Natural killer cell treated with Interleukin-12 subunit alpha and Interleukin-12 subunit beta and Interleukin-15 and Interleukin-18, amount 100 ng/mL, for 72 hours (primary cell): ENCODE measurements at regions not wholly inside any gene's neighbourhood (a gene's known extent, or its start where the extent isn't known, plus 50 kb on each side); places are given as distances from the start of the nearest gene placed in this dataset.

Experiments
- ATAC-seq, 2 donors: fragments of 150-1000 bp; cut with Tn5 transposase in 1 of 2; sonication (Bioruptor Pico), chemical (Tn5 transposase) in 1 of 2; 2 replicates each; pipeline ENCODE4 v1.10.0; 2021
- DNase-seq: peaks from one replicate; pipeline ENCODE4 v3.0.0; 2022; ENCODE audit warnings: low spot score
- H3K27ac Mint-ChIP-seq, 2 donors: 1 replicate in 1 of 2; 2 replicates in 1 of 2; pipeline ENCODE4 v1.8.0; 2022; ENCODE audit warnings: mixed read lengths in 2 of 2, mild to moderate bottlenecking in 1 of 2, moderate library complexity in 1 of 2
- H3K27me3 Mint-ChIP-seq, 2 donors: 1 replicate in 1 of 2; 2 replicates in 1 of 2; pipeline ENCODE4 v1.8.0; 2022; ENCODE audit warnings: mixed read lengths in 2 of 2
- H3K36me3 Mint-ChIP-seq: one replicate; pipeline ENCODE4 v1.8.0; 2022; ENCODE audit warnings: mixed read lengths
- H3K4me1 Mint-ChIP-seq, 2 donors: 1 replicate in 1 of 2; 2 replicates in 1 of 2; pipeline ENCODE4 v1.8.0; 2022; ENCODE audit warnings: low read depth in 2 of 2, mixed read lengths in 2 of 2, mild to moderate bottlenecking in 1 of 2
- H3K4me3 Mint-ChIP-seq: one replicate; pipeline ENCODE4 v1.8.0; 2022; ENCODE audit warnings: mixed read lengths
- H3K9me3 Mint-ChIP-seq: 2 replicates; pipeline ENCODE4 v1.8.0; 2022; ENCODE audit warnings: mixed read lengths

- Mint-ChIP-seq H3K4me3 (no peak overlapping the region), H3K27me3 (no peaks in the 10 kb centered on the region), H3K36me3 (peaks cover 8% of the 10 kb centered on the region), H3K27ac (no peak overlapping the region), H3K4me1 (peaks cover 39% of the 10 kb centered on the region in 2 donors), H3K9me3 (peaks cover 7% of the 10 kb centered on the region)
- ATAC-seq: no peak
- no peak for DNase-seq
Observed at GRCh38 chr12:92365333-92365732, 219.7 kb upstream of the BTG1 start.

- DNase-seq (no peak), ATAC-seq (peak; percentile 63 to 67)
- Mint-ChIP-seq H3K36me3 (peaks cover 11% of the 10 kb centered on the region), H3K4me3 (peak overlapping the region; percentile 43), H3K9me3 (peaks cover 9% of the 10 kb centered on the region), H3K27me3 (no peaks in the 10 kb centered on the region), H3K27ac (peak overlapping the region; percentile 20 to 94), H3K4me1 (peaks cover 44 to 49% of the 10 kb centered on the region in 2 donors)
Observed at GRCh38 chr12:92363295-92364146, 217.9 kb upstream of the BTG1 start.

- Mint-ChIP-seq H3K4me1 (peaks cover 45 to 49% of the 10 kb centered on the region in 2 donors), H3K9me3 (peaks cover 9% of the 10 kb centered on the region), H3K27ac (peak overlapping the region; percentile 20 to 94), H3K36me3 (peaks cover 11% of the 10 kb centered on the region), H3K4me3 (peak overlapping the region; percentile 43), H3K27me3 (no peaks in the 10 kb centered on the region)
- ATAC-seq (peak in 1 of 2 donors; percentile 46), DNase-seq (no peak)
Observed at GRCh38 chr12:92362785-92363184, 217.1 kb upstream of the BTG1 start.

- peaks cover 51 to 52% of the 10 kb centered on the region in 2 donors for H3K4me1 Mint-ChIP-seq
- H3K36me3 Mint-ChIP-seq: peaks cover 11% of the 10 kb centered on the region
- peaks cover 13% of the 10 kb centered on the region for H3K9me3 Mint-ChIP-seq
- DNase-seq: no peak
- ATAC-seq: no peak
- no peaks in the 10 kb centered on the region for H3K27me3 Mint-ChIP-seq
- H3K27ac Mint-ChIP-seq: peak overlapping the region; percentile 20 to 94
- H3K4me3 Mint-ChIP-seq: peak overlapping the region; percentile 43
Observed at GRCh38 chr12:92362126-92362525, 216.5 kb upstream of the BTG1 start.

- peak overlapping the region; percentile 64 to 94 for H3K27ac Mint-ChIP-seq
- peaks cover 66% of the 10 kb centered on the region in 2 donors for H3K4me1 Mint-ChIP-seq
- H3K27me3 Mint-ChIP-seq: no peaks in the 10 kb centered on the region
- H3K4me3 Mint-ChIP-seq: peak overlapping the region; percentile 15
- H3K36me3 Mint-ChIP-seq: peaks cover 18% of the 10 kb centered on the region
- DNase-seq (no peak), ATAC-seq (peak; percentile 65 to 71)
- peaks cover 19% of the 10 kb centered on the region for H3K9me3 Mint-ChIP-seq
Observed at GRCh38 chr12:92360543-92360942, 214.9 kb upstream of the BTG1 start.

GRCh38 chr12:92359581-92360209 is 214.0 kb upstream of the BTG1 start:
- Mint-ChIP-seq H3K4me1 (peaks cover 64 to 66% of the 10 kb centered on the region in 2 donors), H3K4me3 (no peak overlapping the region), H3K27me3 (no peaks in the 10 kb centered on the region), H3K36me3 (peaks cover 19% of the 10 kb centered on the region), H3K9me3 (peaks cover 19% of the 10 kb centered on the region), H3K27ac (peak overlapping the region; percentile 64 to 94)
- DNase-seq (no peak), ATAC-seq (no peak)

- no peaks in the 10 kb centered on the region for H3K27me3 Mint-ChIP-seq
- peaks cover 19% of the 10 kb centered on the region for H3K9me3 Mint-ChIP-seq
- H3K27ac Mint-ChIP-seq: peak overlapping the region in 1 of 2 donors; percentile 86
- H3K4me3 Mint-ChIP-seq: no peak overlapping the region
- peaks cover 19% of the 10 kb centered on the region for H3K36me3 Mint-ChIP-seq
- DNase-seq (no peak), ATAC-seq (no peak)
- H3K4me1 Mint-ChIP-seq: peaks cover 48 to 49% of the 10 kb centered on the region in 2 donors
Observed at GRCh38 chr12:92357584-92358261, 212.1 kb upstream of the BTG1 start.

GRCh38 chr12:92356425-92356824 is 210.8 kb upstream of the BTG1 start:
- peaks cover 38 to 39% of the 10 kb centered on the region in 2 donors for H3K4me1 Mint-ChIP-seq
- H3K9me3 Mint-ChIP-seq: peaks cover 19% of the 10 kb centered on the region
- no peaks in the 10 kb centered on the region for H3K27me3 Mint-ChIP-seq
- peaks cover 19% of the 10 kb centered on the region for H3K36me3 Mint-ChIP-seq
- ATAC-seq: no peak
- peak overlapping the region; percentile 12 for H3K4me3 Mint-ChIP-seq
- DNase-seq: no peak
- peak overlapping the region in 1 of 2 donors; percentile 86 for H3K27ac Mint-ChIP-seq

GRCh38 chr12:92349635-92350034 is 204.0 kb upstream of the BTG1 start:
- Mint-ChIP-seq H3K4me1 (peaks cover 0 to 7% of the 10 kb centered on the region in 2 donors), H3K4me3 (no peak overlapping the region), H3K27me3 (no peaks in the 10 kb centered on the region), H3K36me3 (no peaks in the 10 kb centered on the region), H3K9me3 (no peaks in the 10 kb centered on the region), H3K27ac (no peak overlapping the region)
- no peak for DNase-seq
- ATAC-seq: no peak

- H3K27ac Mint-ChIP-seq: no peak overlapping the region
- DNase-seq: no peak
- no peak overlapping the region for H3K4me3 Mint-ChIP-seq
Observed at GRCh38 chr12:92342574-92342973, 196.9 kb upstream of the BTG1 start.

GRCh38 chr12:92341065-92341668 is 195.5 kb upstream of the BTG1 start:
- DNase-seq: no peak
- Mint-ChIP-seq H3K27me3 (peaks cover 0 to 3% of the 10 kb centered on the region in 2 donors), H3K27ac (peak overlapping the region in 1 of 2 donors; percentile 38), H3K4me1 (peaks cover 7 to 10% of the 10 kb centered on the region in 2 donors), H3K4me3 (peak overlapping the region; percentile 52), H3K9me3 (no peaks in the 10 kb centered on the region), H3K36me3 (no peaks in the 10 kb centered on the region)
- ATAC-seq: peak in 1 of 2 donors; percentile 48

More at GRCh38 chr12:92342574-92342973, 196.9 kb upstream of the BTG1 start:
- peaks cover 7% of the 10 kb centered on the region in 2 donors for H3K4me1 Mint-ChIP-seq
- H3K27me3 Mint-ChIP-seq: no peaks in the 10 kb centered on the region
- no peaks in the 10 kb centered on the region for H3K9me3 Mint-ChIP-seq
- ATAC-seq: no peak
- no peaks in the 10 kb centered on the region for H3K36me3 Mint-ChIP-seq

GRCh38 chr12:92340441-92341064 is 194.9 kb upstream of the BTG1 start:
- ATAC-seq (no peak), DNase-seq (no peak)
- H3K4me3 Mint-ChIP-seq: no peak overlapping the region
- H3K9me3 Mint-ChIP-seq: no peaks in the 10 kb centered on the region
- peaks cover 7 to 10% of the 10 kb centered on the region in 2 donors for H3K4me1 Mint-ChIP-seq
- H3K36me3 Mint-ChIP-seq: no peaks in the 10 kb centered on the region
- H3K27me3 Mint-ChIP-seq: peaks cover 0 to 3% of the 10 kb centered on the region in 2 donors
- peak overlapping the region in 1 of 2 donors; percentile 38 for H3K27ac Mint-ChIP-seq

GRCh38 chr12:92340003-92340402 is 194.4 kb upstream of the BTG1 start:
- DNase-seq (no peak), ATAC-seq (no peak)
- Mint-ChIP-seq H3K9me3 (no peaks in the 10 kb centered on the region), H3K27me3 (peaks cover 0 to 3% of the 10 kb centered on the region in 2 donors), H3K4me1 (peaks cover 7 to 10% of the 10 kb centered on the region in 2 donors), H3K36me3 (no peaks in the 10 kb centered on the region), H3K4me3 (no peak overlapping the region), H3K27ac (no peak overlapping the region)
